WERI-Rb-1 (cell line): ENCODE measurements at regions not wholly inside any gene's neighbourhood (a gene's known extent, or its start where the extent isn't known, plus 50 kb on each side); places are given as distances from the start of the nearest gene placed in this dataset.

Source experiments
- DNase-seq: peaks from one replicate; pipeline ENCODE4 v3.0.0-alpha.2; 2020
- H3K27ac ChIP-seq: fragments of 250-450 bp; sonication (Bioruptor Pico); 2 replicates; pipeline ENCODE4 v1.5.1; 2020; ENCODE audit warnings: mild to moderate bottlenecking, moderate library complexity
- H3K27me3 ChIP-seq: fragments of 250-450 bp; sonication (Bioruptor Pico); 2 replicates; pipeline ENCODE4 v1.5.1; 2021; ENCODE audit warnings: mild to moderate bottlenecking, low read depth, moderate library complexity; ENCODE audit not compliant: insufficient read depth, severe bottlenecking
- H3K36me3 ChIP-seq: fragments of 250-450 bp; sonication (Bioruptor Pico); 2 replicates; pipeline ENCODE4 v1.5.1; 2020; ENCODE audit warnings: mild to moderate bottlenecking, moderate library complexity
- H3K4me3 ChIP-seq: 2 replicates; pipeline ENCODE4 v1.5.1; 2011; ENCODE audit warnings: low read depth, mild to moderate bottlenecking, control low read depth, low read length
- H3K9me3 ChIP-seq: fragments of 250-450 bp; sonication (Bioruptor Pico); 2 replicates; pipeline ENCODE4 v1.5.1; 2021; ENCODE audit warnings: mild to moderate bottlenecking, moderate library complexity; ENCODE audit not compliant: severe bottlenecking
- TF ChIP-seq, protein P1 (sequence below): IDR thresholded peaks from 2 replicates; pipeline ENCODE4 v1.5.1; 2011; ENCODE audit warnings: low read depth, mild to moderate bottlenecking, control low read depth, inconsistent platforms, low read length

DNA sequence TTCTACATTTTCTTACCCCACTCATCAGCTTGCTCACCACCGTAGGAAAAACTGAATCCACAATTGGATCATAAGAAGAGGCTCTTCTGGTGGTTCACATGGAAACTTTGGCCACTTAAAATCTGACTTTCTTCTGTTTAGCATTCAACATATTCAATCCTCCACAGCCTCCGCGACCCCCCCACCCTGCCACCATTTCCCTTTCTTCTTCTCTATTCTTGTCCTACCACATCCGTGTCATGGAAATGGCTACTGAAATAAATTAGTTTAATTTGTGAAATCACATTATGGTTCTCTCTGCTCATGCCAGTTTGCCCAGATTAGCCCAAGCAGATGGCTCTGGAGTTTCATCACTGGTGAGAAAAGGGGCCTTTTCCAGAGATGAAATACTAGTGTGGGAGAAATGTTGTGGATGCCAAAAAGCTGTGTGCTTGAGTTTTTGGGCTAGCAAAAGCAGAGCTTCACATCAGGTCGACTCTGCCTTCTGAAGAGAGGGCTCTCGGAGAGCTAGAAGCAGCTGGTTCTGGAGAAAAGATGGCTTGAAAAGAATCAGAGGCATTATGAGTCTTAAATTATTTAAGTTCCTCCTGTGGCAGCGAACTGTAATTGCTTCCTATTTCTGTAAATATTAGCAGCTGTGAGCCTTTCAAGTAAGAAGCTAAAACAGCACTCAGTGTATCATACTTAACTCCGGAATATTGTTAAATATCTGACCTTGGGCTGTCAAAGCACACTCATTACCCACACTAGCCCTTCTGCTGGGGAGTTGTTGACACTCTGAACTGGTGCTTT, 107.1 kb downstream of the MAT2B start:
- H3K36me3 ChIP-seq, result no peaks in the 10 kb centered on the region
- H3K9me3 ChIP-seq, result peaks cover 4% of the 10 kb centered on the region
- DNase-seq, result no peak
- TF ChIP-seq, protein P1, sequence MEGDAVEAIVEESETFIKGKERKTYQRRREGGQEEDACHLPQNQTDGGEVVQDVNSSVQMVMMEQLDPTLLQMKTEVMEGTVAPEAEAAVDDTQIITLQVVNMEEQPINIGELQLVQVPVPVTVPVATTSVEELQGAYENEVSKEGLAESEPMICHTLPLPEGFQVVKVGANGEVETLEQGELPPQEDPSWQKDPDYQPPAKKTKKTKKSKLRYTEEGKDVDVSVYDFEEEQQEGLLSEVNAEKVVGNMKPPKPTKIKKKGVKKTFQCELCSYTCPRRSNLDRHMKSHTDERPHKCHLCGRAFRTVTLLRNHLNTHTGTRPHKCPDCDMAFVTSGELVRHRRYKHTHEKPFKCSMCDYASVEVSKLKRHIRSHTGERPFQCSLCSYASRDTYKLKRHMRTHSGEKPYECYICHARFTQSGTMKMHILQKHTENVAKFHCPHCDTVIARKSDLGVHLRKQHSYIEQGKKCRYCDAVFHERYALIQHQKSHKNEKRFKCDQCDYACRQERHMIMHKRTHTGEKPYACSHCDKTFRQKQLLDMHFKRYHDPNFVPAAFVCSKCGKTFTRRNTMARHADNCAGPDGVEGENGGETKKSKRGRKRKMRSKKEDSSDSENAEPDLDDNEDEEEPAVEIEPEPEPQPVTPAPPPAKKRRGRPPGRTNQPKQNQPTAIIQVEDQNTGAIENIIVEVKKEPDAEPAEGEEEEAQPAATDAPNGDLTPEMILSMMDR, result no peak
- no peaks in the 10 kb centered on the region for H3K27me3 ChIP-seq
- no peak overlapping the region for H3K4me3 ChIP-seq
- no peak overlapping the region for H3K27ac ChIP-seq

DNA sequence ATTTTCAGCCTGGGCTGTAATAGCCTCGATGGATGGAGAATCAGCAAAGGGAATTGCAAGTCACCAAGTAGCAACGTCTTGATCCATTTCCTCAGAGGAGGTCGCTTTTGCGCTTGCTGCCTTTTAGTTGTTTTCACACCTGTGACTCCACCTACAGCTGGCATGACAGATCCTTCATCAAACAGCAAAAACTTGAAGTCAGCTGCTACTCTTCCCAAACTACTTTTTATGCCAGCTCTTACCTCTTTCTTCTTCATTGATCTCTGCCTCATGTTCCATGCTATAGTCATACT, 107.7 kb downstream of the MAT2B start:
- Histone ChIP-seq H3K9me3 (peaks cover 4% of the 10 kb centered on the region), H3K27me3 (no peaks in the 10 kb centered on the region), H3K36me3 (no peaks in the 10 kb centered on the region), H3K27ac (no peak overlapping the region), H3K4me3 (no peak overlapping the region)
- TF ChIP-seq, protein P1, result no peak
- DNase-seq, result no peak

DNA sequence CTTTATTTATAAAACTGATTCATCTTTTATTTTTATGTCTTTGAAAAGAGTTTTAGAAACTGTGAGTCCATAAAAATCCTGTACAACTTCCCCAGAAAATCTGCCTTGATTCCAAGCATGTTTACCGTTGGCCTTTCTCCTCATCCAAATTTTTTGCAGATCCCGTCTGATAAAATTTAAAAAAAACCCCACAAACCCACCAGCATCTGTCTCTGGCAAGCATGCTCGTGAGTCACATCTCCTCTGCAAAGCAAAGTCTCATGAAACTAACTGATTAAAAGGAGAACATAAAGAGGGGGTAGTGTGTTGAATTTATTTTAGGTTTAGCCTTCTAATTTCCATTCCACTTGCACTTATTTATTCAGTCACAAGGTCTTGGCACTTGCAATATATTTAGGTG, 109.4 kb downstream of the MAT2B start:
- H3K27me3 ChIP-seq, result no peaks in the 10 kb centered on the region
- TF ChIP-seq, protein P1, result no peak
- DNase-seq, result no peak
- H3K9me3 ChIP-seq, result peaks cover 4% of the 10 kb centered on the region
- H3K4me3 ChIP-seq, result no peak overlapping the region
- no peaks in the 10 kb centered on the region for H3K36me3 ChIP-seq
- H3K27ac ChIP-seq, result no peak overlapping the region

- TF ChIP-seq, protein P1, result no peak
- Histone ChIP-seq H3K27ac (no peak overlapping the region), H3K27me3 (no peaks in the 10 kb centered on the region), H3K9me3 (peaks cover 2% of the 10 kb centered on the region), H3K4me3 (no peak overlapping the region), H3K36me3 (no peaks in the 10 kb centered on the region)
- DNase-seq, result no peak
Measured at GRCh38 chr5:163619273-163619934, 114.0 kb downstream of the MAT2B start.

- peaks cover 2% of the 10 kb centered on the region for H3K9me3 ChIP-seq
- no peak overlapping the region for H3K27ac ChIP-seq
- H3K36me3 ChIP-seq, result no peaks in the 10 kb centered on the region
- no peak overlapping the region for H3K4me3 ChIP-seq
- no peaks in the 10 kb centered on the region for H3K27me3 ChIP-seq
- peak; percentile 17 for DNase-seq
- TF ChIP-seq, protein P1, result no peak
Measured at GRCh38 chr5:163619951-163620350, 114.5 kb downstream of the MAT2B start.
